GM23338 (cell line): ENCODE measurements at regions not wholly inside any gene's neighbourhood (a gene's known extent, or its start where the extent isn't known, plus 50 kb on each side); places are given as distances from the start of the nearest gene placed in this dataset.

ENCODE experiments used
- ATAC-seq: fragments of 200-7000 bp; cut with Tn5 transposase; 3 replicates; pipeline ENCODE4 v1.9.1; 2020
- DNase-seq: peaks from one replicate; pipeline ENCODE4 v3.0.0-alpha.2; 2015; ENCODE audit warnings: low spot score
- H2AFZ ChIP-seq: fragments of 200-600 bp; sonication (generic); 2 replicates; pipeline ENCODE4 v1.8.0; 2016; ENCODE audit warnings: antibody characterized with exemption, mild to moderate bottlenecking, moderate library complexity
- H3F3A ChIP-seq: fragments of 200-600 bp; sonication (generic); replicated peaks from 2 replicates; pipeline ENCODE4 v1.8.0; 2017; ENCODE audit warnings: antibody characterized with exemption, mixed run types, low read depth
- H3K27ac ChIP-seq: fragments of 200-600 bp; sonication (generic); 2 replicates; pipeline ENCODE4 v1.6.1; 2016; ENCODE audit warnings: low read depth
- H3K27me3 ChIP-seq: fragments of 200-600 bp; sonication (generic); 2 replicates; pipeline ENCODE4 v1.8.0; 2016; ENCODE audit warnings: mild to moderate bottlenecking, mixed run types, moderate library complexity; ENCODE audit not compliant: insufficient read depth
- H3K36me3 ChIP-seq: fragments of 200-600 bp; sonication (generic); 2 replicates; pipeline ENCODE4 v1.8.0; 2016; ENCODE audit warnings: mild to moderate bottlenecking; ENCODE audit not compliant: insufficient read depth
- H3K4me1 ChIP-seq: fragments of 200-600 bp; sonication (generic); 2 replicates; pipeline ENCODE4 v1.8.0; 2016; ENCODE audit warnings: mild to moderate bottlenecking, moderate library complexity; ENCODE audit not compliant: insufficient read depth
- H3K4me2 ChIP-seq: fragments of 200-600 bp; sonication (generic); 2 replicates; pipeline ENCODE4 v1.7.1; 2017; ENCODE audit warnings: mixed run types
- H3K4me3 ChIP-seq: fragments of 200-600 bp; sonication (generic); 2 replicates; pipeline ENCODE4 v1.6.1; 2016; ENCODE audit warnings: mixed run types
- H3K79me2 ChIP-seq: fragments of 200-600 bp; sonication (generic); replicated peaks from 2 replicates; pipeline ENCODE4 v1.8.0; 2017; ENCODE audit warnings: mild to moderate bottlenecking; ENCODE audit not compliant: insufficient read depth
- H3K9me2 ChIP-seq: fragments of 200-600 bp; sonication (generic); 2 replicates; pipeline ENCODE4 v1.8.0; 2017; ENCODE audit not compliant: insufficient read depth
- H4K20me1 ChIP-seq: fragments of 200-600 bp; sonication (generic); replicated peaks from 2 replicates; pipeline ENCODE4 v1.8.0; 2017; ENCODE audit warnings: mild to moderate bottlenecking; ENCODE audit not compliant: insufficient read depth
- H3K27ac Mint-ChIP-seq: 2 replicates; pipeline ENCODE4 v1.8.0; 2020; ENCODE audit warnings: inconsistent platforms, mild to moderate bottlenecking, moderate library complexity, mixed read lengths
- H3K27me3 Mint-ChIP-seq: 3 replicates; pipeline ENCODE4 v1.8.0; 2022; ENCODE audit warnings: low read depth, mild to moderate bottlenecking, moderate library complexity, mixed read lengths, inconsistent platforms; ENCODE audit not compliant: insufficient read depth, poor library complexity
- H3K36me3 Mint-ChIP-seq: 3 replicates; pipeline ENCODE4 v1.8.0; 2021; ENCODE audit warnings: low read depth, mild to moderate bottlenecking, inconsistent platforms, moderate library complexity, mixed read lengths
- H3K4me1 Mint-ChIP-seq: 3 replicates; pipeline ENCODE4 v1.8.0; 2020; ENCODE audit warnings: mild to moderate bottlenecking, inconsistent platforms, mixed read lengths
- H3K4me3 Mint-ChIP-seq: 3 replicates; pipeline ENCODE4 v1.8.0; 2021; ENCODE audit warnings: moderate library complexity, mild to moderate bottlenecking, inconsistent platforms, mixed read lengths
- H3K9me3 Mint-ChIP-seq: 3 replicates; pipeline ENCODE4 v1.8.0; 2020; ENCODE audit warnings: moderate library complexity, mild to moderate bottlenecking, inconsistent platforms, mixed read lengths
- CTCF ChIP-seq, 2 experiments: fragments of 200-600 bp in 1 of 2; sonication (generic) in 1 of 2; conservative IDR thresholded peaks; 2 replicates each; pipeline versions ENCODE4 v1.5.1 to v1.6.1; 2016 to 2017; ENCODE audit warnings: antibody characterized with exemption in 2 of 2, low read depth in 2 of 2, mild to moderate bottlenecking in 2 of 2, moderate library complexity in 1 of 2
- ETS1 ChIP-seq: IDR thresholded peaks from 2 replicates; pipeline ENCODE4 v1.6.1; 2016; ENCODE audit warnings: antibody characterized with exemption
- JUNB ChIP-seq: IDR thresholded peaks from one replicate; pipeline ENCODE4 v1.6.1; 2016; ENCODE audit warnings: antibody characterized with exemption; ENCODE audit not compliant: unreplicated experiment
- POLR2AphosphoS5 ChIP-seq: IDR thresholded peaks from 2 replicates; pipeline ENCODE4 v1.6.1; 2016; ENCODE audit warnings: antibody characterized with exemption, low read depth
- ZNF114 ChIP-seq: fragments of 250-450 bp; sonication (Bioruptor Pico); IDR thresholded peaks from 2 replicates; pipeline ENCODE4 v1.5.0; 2020; ENCODE audit warnings: mild to moderate bottlenecking, moderate library complexity
- ZNF331 ChIP-seq: fragments of 250-450 bp; sonication (Bioruptor Pico); IDR thresholded peaks from 2 replicates; pipeline ENCODE4 v1.5.0; 2020; ENCODE audit warnings: low read depth, mild to moderate bottlenecking, moderate library complexity
- ZNF462 ChIP-seq: fragments of 250-450 bp; sonication (Bioruptor Pico); IDR thresholded peaks from 2 replicates; pipeline ENCODE4 v1.5.0; 2020; ENCODE audit warnings: mild to moderate bottlenecking, moderate library complexity

GRCh38 chr3:104831071-104831470, 535.6 kb upstream of the ALCAM start (continued):
- TF ChIP-seq ZNF462 (CRISPR knock-in tag) (no peak), POLR2AphosphoS5 (no peak), JUNB (no peak), ETS1 (no peak), ZNF331 (CRISPR knock-in tag) (no peak), CTCF (conservative IDR thresholded peaks at IDR 0.05; ENCODE audit: low read depth in 2 of 2) (no peak)

GRCh38 chr3:104832530-104832929, 534.2 kb upstream of the ALCAM start:
- Mint-ChIP-seq H3K27me3 (peaks cover 2% of the 10 kb centered on the region), H3K27ac (no peak overlapping the region), H3K9me3 (no peaks in the 10 kb centered on the region; the same call in 2 of the 3 replicates), H3K36me3 (no peaks in the 10 kb centered on the region), H3K4me3 (no peak overlapping the region), H3K4me1 (peaks cover 19% of the 10 kb centered on the region)
- H3K4me2 ChIP-seq = no peak overlapping the region
- H3K36me3 ChIP-seq = no peaks in the 10 kb centered on the region
- H4K20me1 ChIP-seq = no peaks in the 10 kb centered on the region
- H3K27ac ChIP-seq = no peak overlapping the region
- no peaks in the 10 kb centered on the region for H3F3A ChIP-seq
- no peak overlapping the region for H2AFZ ChIP-seq
- no peaks in the 10 kb centered on the region; the same call in 1 of the 2 replicates for H3K9me2 ChIP-seq
- H3K79me2 ChIP-seq = no peaks in the 10 kb centered on the region
- no peak for TF ChIP-seq ZNF114 (CRISPR knock-in tag)
- DNase-seq (no peak), ATAC-seq (no peak)
- H3K4me1 ChIP-seq = peaks cover 30% of the 10 kb centered on the region
- H3K27me3 ChIP-seq = no peaks in the 10 kb centered on the region
- no peak overlapping the region for H3K4me3 ChIP-seq
